HL-60 (cell line): ENCODE measurements at regions not wholly inside any gene's neighbourhood (a gene's known extent, or its start where the extent isn't known, plus 50 kb on each side); places are given as distances from the start of the nearest gene placed in this dataset.

Experiments
- DNase-seq, 2 experiments: peaks; one replicate each; pipeline ENCODE4 v3.0.0-alpha.2; 2010 to 2020; ENCODE audit warnings: low read depth in 1 of 2, low spot score in 1 of 2
- H3K27ac ChIP-seq: fragments of 250-450 bp; sonication (Bioruptor Pico); replicated peaks from 2 replicates; pipeline ENCODE4 v1.5.1; 2020; ENCODE audit warnings: mild to moderate bottlenecking, moderate library complexity
- H3K27me3 ChIP-seq: fragments of 250-450 bp; sonication (Bioruptor Pico); 2 replicates; pipeline ENCODE4 v1.5.1; 2021; ENCODE audit warnings: mild to moderate bottlenecking, moderate library complexity; ENCODE audit not compliant: insufficient read depth, poor library complexity, severe bottlenecking
- H3K4me3 ChIP-seq: replicated peaks from 2 replicates; pipeline ENCODE4 v1.5.1; 2011; ENCODE audit warnings: mild to moderate bottlenecking, control low read depth, low read length; ENCODE audit not compliant: insufficient read depth
- CTCF ChIP-seq: IDR thresholded peaks from one replicate; pipeline ENCODE4 v1.5.1; 2011; ENCODE audit warnings: low read length, control low read depth, inconsistent platforms; ENCODE audit not compliant: insufficient read depth
- GABPA ChIP-seq: IDR thresholded peaks from 2 replicates; pipeline ENCODE4 v1.6.1; 2012; ENCODE audit warnings: low read depth
- POLR2AphosphoS5 ChIP-seq: IDR thresholded peaks from 2 replicates; pipeline ENCODE4 v1.6.1; 2012; ENCODE audit warnings: low read depth
- REST ChIP-seq: IDR thresholded peaks from 2 replicates; pipeline ENCODE4 v1.6.1; 2012; ENCODE audit warnings: low read depth; ENCODE audit not compliant: insufficient replicate concordance
- SPI1 ChIP-seq: IDR thresholded peaks from 2 replicates; pipeline ENCODE4 v1.6.1; 2012; ENCODE audit warnings: low read depth, mild to moderate bottlenecking, borderline replicate concordance

- TF ChIP-seq POLR2AphosphoS5: no peak
- TF ChIP-seq SPI1: peak; percentile 3; the same call in 1 of the 2 replicates
- Histone ChIP-seq H3K27me3 (no peaks in the 10 kb centered on the region), H3K4me3 (no peak overlapping the region), H3K27ac (0 out of 2 replicates have a peak overlapping the region, but pooled peaks have one; percentile 28)
- peak; percentile 3 to 21 for DNase-seq
Measured at GRCh38 chr3:5644773-5645670, 457.5 kb downstream of the EDEM1 start.

GRCh38 chr3:5645692-5646410 lies 458.3 kb downstream of the EDEM1 start:
- Histone ChIP-seq H3K4me3 (no peak overlapping the region), H3K27me3 (no peaks in the 10 kb centered on the region), H3K27ac (no peak overlapping the region)
- DNase-seq: no peak
- TF ChIP-seq GABPA: no peak
- TF ChIP-seq SPI1: no peak
- no peak for TF ChIP-seq CTCF
- no peak for TF ChIP-seq REST
- TF ChIP-seq POLR2AphosphoS5: no peak

GRCh38 chr3:5650303-5650702 lies 462.8 kb downstream of the EDEM1 start:
- TF ChIP-seq CTCF: no peak
- Histone ChIP-seq H3K4me3 (no peak overlapping the region), H3K27ac (no peak overlapping the region), H3K27me3 (peaks cover 2% of the 10 kb centered on the region)
- DNase-seq: no peak

GRCh38 chr3:5651351-5651750 lies 463.8 kb downstream of the EDEM1 start:
- Histone ChIP-seq H3K27me3 (peaks cover 2% of the 10 kb centered on the region), H3K4me3 (no peak overlapping the region), H3K27ac (no peak overlapping the region)
- TF ChIP-seq SPI1: no peak
- no peak for DNase-seq

GRCh38 chr3:5653426-5654143 lies 466.1 kb downstream of the EDEM1 start:
- no peak for DNase-seq
- H3K4me3 ChIP-seq: no peak overlapping the region
- H3K27me3 ChIP-seq: peaks cover 2% of the 10 kb centered on the region
- no peak overlapping the region for H3K27ac ChIP-seq
- no peak for TF ChIP-seq REST
- no peak for TF ChIP-seq POLR2AphosphoS5
